K562 (cell line): ENCODE measurements at regions not wholly inside any gene's neighbourhood (a gene's known extent, or its start where the extent isn't known, plus 50 kb on each side); places are given as distances from the start of the nearest gene placed in this dataset.

Experiments used
- ATF1 ChIP-seq, 2 experiments: fragments of 450-650 bp in 1 of 2; IDR thresholded peaks; 2 replicates each; pipeline ENCODE4 v1.6.1; 2016; ENCODE audit warnings: missing compliant biosample characterization in 1 of 2, missing genetic modification characterization in 1 of 2
- ATF7 ChIP-seq: fragments of 450-650 bp; IDR thresholded peaks from 2 replicates; pipeline ENCODE4 v1.7.1; 2014; ENCODE audit warnings: mild to moderate bottlenecking, moderate library complexity
- FOXJ2 ChIP-seq: fragments of 200-800 bp; sonication (Bioruptor generic); IDR thresholded peaks from 2 replicates; pipeline ENCODE4 v1.6.1; 2016; ENCODE audit warnings: missing genetic modification characterization, missing compliant biosample characterization
- NFE2L1 ChIP-seq: fragments of 450-650 bp; IDR thresholded peaks from 2 replicates; pipeline ENCODE4 v1.6.1; 2016; ENCODE audit warnings: missing genetic modification characterization, low read depth, mild to moderate bottlenecking, missing compliant biosample characterization, moderate library complexity, borderline replicate concordance
- TF ChIP-seq, protein P1 (sequence below), 2 experiments: fragments of 450-650 bp; formaldehyde crosslinking in 1 of 2; IDR thresholded peaks; 2 replicates each; pipeline versions ENCODE4 v1.4.0 to v1.6.1; 2014 to 2020; ENCODE audit warnings: mild to moderate bottlenecking in 2 of 2, borderline replicate concordance in 1 of 2, low read depth in 1 of 2
- TF ChIP-seq, protein P2 (sequence below): fragments of 450-650 bp; IDR thresholded peaks from 2 replicates; pipeline ENCODE4 v1.6.1; 2016; ENCODE audit warnings: low read depth, mild to moderate bottlenecking, moderate library complexity

DNA sequence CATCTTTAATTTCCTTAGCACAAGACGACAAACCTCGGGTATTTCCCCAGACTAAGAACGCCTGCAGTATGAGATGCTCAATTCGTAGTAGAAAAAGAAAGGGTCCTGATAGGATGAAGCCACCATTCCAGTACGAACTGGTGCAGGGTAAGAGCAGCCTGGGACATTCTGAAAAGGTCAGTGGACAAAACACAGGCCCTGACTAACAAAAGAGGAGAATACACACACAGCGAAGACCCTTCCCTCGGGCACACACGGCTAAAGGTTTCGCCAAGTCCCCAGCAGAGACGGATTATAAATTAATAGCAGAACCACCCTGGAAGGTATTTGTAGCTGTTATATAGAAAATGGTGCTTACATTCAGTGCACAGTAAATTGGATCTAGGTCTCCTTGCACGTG, 137.6 kb downstream of the SKIDA1 start (continued):
- no peak for TF ChIP-seq NFE2L1
- no peak for TF ChIP-seq ATF1 (CRISPR knock-in tag; IDR thresholded peaks at IDR 0.05)
- TF ChIP-seq ATF1 (tag; IDR thresholded peaks at IDR 0.05) = no peak
- no peak for TF ChIP-seq FOXJ2
- TF ChIP-seq, protein P1, sequence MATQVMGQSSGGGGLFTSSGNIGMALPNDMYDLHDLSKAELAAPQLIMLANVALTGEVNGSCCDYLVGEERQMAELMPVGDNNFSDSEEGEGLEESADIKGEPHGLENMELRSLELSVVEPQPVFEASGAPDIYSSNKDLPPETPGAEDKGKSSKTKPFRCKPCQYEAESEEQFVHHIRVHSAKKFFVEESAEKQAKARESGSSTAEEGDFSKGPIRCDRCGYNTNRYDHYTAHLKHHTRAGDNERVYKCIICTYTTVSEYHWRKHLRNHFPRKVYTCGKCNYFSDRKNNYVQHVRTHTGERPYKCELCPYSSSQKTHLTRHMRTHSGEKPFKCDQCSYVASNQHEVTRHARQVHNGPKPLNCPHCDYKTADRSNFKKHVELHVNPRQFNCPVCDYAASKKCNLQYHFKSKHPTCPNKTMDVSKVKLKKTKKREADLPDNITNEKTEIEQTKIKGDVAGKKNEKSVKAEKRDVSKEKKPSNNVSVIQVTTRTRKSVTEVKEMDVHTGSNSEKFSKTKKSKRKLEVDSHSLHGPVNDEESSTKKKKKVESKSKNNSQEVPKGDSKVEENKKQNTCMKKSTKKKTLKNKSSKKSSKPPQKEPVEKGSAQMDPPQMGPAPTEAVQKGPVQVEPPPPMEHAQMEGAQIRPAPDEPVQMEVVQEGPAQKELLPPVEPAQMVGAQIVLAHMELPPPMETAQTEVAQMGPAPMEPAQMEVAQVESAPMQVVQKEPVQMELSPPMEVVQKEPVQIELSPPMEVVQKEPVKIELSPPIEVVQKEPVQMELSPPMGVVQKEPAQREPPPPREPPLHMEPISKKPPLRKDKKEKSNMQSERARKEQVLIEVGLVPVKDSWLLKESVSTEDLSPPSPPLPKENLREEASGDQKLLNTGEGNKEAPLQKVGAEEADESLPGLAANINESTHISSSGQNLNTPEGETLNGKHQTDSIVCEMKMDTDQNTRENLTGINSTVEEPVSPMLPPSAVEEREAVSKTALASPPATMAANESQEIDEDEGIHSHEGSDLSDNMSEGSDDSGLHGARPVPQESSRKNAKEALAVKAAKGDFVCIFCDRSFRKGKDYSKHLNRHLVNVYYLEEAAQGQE (IDR thresholded peaks at IDR 0.05; ENCODE audit: borderline replicate concordance) = no peak
- TF ChIP-seq, protein P1 (CRISPR knock-in tag; IDR thresholded peaks at IDR 0.05; ENCODE audit: low read depth) = no peak
- TF ChIP-seq, protein P2, sequence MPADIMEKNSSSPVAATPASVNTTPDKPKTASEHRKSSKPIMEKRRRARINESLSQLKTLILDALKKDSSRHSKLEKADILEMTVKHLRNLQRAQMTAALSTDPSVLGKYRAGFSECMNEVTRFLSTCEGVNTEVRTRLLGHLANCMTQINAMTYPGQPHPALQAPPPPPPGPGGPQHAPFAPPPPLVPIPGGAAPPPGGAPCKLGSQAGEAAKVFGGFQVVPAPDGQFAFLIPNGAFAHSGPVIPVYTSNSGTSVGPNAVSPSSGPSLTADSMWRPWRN = no peak
- no peak for TF ChIP-seq ATF7
